HEK293T (cell line): ENCODE measurements at regions not wholly inside any gene's neighbourhood (a gene's known extent, or its start where the extent isn't known, plus 50 kb on each side); places are given as distances from the start of the nearest gene placed in this dataset.

ENCODE experiments used
- CTBP1 ChIP-seq: fragments of 450-650 bp; IDR thresholded peaks from 2 replicates; pipeline ENCODE4 v1.6.1; 2016; ENCODE audit warnings: borderline replicate concordance
- FOXA1 ChIP-seq: fragments of 450-650 bp; IDR thresholded peaks from 2 replicates; pipeline ENCODE4 v1.6.1; 2016; ENCODE audit warnings: mild to moderate bottlenecking
- FOXM1 ChIP-seq: fragments of 450-650 bp; IDR thresholded peaks from 2 replicates; pipeline ENCODE4 v1.6.1; 2017; ENCODE audit warnings: mild to moderate bottlenecking, borderline replicate concordance
- L3MBTL2 ChIP-seq: fragments of 450-650 bp; conservative IDR thresholded peaks from 2 replicates; pipeline ENCODE4 v1.6.1; 2016; ENCODE audit warnings: mild to moderate bottlenecking
- SP1 ChIP-seq: fragments of 450-650 bp; IDR thresholded peaks from 2 replicates; pipeline ENCODE4 v1.6.1; 2017
- SUZ12 ChIP-seq: fragments of 450-650 bp; IDR thresholded peaks from 2 replicates; pipeline ENCODE4 v1.6.1; 2016; ENCODE audit warnings: mild to moderate bottlenecking
- TARDBP ChIP-seq: fragments of 450-650 bp; IDR thresholded peaks from 2 replicates; pipeline ENCODE4 v1.6.1; 2016
- ZNF384 ChIP-seq: fragments of 450-650 bp; IDR thresholded peaks from 2 replicates; pipeline ENCODE4 v1.6.1; 2016

- TF ChIP-seq L3MBTL2 (no peak), TARDBP (no peak), FOXA1 (no peak), FOXM1 (no peak), CTBP1 (no peak), ZNF384 (no peak), SUZ12 (no peak), SP1 (no peak)
Observed at GRCh38 chr20:60242836-60243505, 284.7 kb downstream of the CDH26 start.
